HUDEP-2 (cell line): ENCODE measurements at regions not wholly inside any gene's neighbourhood (a gene's known extent, or its start where the extent isn't known, plus 50 kb on each side); places are given as distances from the start of the nearest gene placed in this dataset.

ENCODE experiments used
- DNase-seq, 76 experiments: peaks; one replicate each; lab custom pipeline; 2025; ENCODE audit not compliant: unreplicated experiment in 76 of 76; lab: John Stamatoyannopoulos, UW

DNA sequence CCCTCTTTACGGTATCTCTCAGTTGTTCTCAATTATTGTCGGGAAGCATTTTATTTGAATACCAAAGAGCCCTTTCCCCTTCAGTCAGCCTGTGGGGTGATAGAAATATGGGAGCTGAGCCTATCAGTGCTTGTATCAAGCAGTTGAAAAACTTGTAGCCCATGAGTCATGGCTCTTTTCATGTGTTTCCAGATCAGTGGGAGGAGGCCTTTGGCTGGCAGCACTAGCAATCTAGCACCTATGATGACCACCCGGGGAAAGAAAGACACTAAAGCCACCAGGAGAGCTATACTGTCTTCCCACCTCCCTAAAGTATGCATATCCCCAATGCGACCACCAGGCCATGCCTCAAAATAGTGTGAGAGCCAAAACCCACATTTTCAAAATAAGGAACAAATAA is 696.9 kb upstream of the C9orf72 start:
- DNase-seq, result peak in 18 of 76 experiments; percentile 1 to 42 (median 20)

DNA sequence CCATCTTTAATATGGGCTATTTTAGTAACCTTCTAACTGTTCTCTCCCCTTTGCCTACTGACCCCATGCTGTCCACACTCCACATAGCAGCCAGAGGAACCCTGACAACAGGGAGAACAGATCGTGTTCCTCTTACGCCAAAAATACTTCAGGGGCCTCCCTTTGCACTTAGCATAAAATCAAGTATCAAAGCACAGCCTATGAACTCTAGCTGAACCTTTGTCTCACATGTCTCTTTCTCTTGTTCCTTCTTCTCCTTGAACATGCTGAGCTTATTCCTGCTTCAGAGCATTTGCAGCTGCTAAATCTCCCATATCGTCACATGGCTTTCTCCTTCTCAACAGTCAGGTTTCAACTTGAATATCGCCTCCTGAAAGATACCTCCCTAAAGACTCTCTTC is 698.8 kb upstream of the C9orf72 start:
- no peak for DNase-seq

DNA sequence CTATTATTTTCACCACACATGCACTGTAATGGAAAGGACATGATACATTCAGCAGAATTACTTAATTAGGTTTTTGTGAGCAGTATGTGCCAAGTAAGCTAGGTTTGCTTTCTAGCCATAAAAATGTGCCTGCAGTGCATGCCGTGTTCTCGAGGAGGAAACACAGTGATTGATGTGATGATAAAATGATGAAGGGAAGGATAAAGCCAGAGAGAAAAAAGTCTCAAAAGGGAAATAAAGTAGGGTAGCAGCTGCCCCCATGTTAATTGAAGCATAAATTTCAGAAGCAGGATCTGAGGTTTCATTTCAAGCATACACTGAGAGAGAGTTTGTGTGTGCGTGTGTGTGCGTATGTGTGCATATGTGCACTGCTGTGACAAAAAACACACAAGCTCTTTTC is 714.2 kb upstream of the C9orf72 start:
- no peak for DNase-seq

DNA sequence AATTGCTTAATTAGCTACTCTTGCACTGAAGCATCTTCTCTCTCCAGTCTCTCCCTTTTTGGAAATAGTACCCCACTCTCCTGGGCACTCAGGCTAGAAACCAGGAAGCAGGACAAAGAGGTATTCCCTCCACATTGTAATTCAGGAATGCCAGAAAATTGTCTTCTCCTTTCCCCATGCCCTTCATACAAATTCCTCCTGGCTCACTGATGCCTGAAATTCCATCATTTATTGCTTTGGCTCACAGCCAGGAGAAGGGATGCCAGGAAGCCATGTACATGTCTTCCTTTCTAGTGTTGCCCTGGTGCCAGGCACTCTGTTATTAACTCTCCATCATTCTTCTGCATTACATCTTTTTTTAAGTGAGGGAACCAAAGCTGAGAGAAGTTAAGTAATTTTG is 716.5 kb upstream of the C9orf72 start:
- DNase-seq, result no peak

DNA sequence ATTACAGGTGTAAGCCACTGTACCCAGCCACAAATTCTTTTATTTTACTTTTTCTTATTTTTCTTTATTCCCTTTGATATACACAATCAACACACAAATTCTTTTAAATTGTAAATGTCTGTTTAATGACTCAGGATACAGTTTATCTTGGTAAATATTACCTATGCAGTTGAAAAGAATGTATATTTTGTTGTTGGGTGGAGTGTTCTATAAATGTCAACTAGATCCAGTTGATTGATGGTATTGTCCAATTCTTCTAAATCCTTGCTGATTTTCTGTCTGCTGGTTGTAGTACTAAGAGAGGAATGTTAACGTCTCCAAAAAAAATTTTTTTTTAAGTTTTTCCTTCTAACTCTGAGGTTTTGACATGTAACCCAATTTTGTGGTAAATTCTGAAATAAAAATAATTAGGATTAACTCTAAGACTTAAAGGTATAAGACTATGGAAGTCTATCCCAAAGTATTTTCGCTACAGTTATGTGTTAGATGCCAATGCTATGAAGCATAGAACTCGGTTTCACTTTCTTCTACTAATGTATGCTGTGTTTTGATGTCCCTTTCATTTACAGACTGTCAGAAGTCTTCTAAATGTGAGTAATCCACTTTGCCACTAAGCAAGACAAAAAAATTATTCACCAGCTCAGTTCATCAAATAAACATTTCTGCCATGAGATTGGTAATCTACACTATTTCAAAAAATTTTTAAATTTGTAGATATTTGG is 720.2 kb upstream of the C9orf72 start:
- no peak for DNase-seq

DNA sequence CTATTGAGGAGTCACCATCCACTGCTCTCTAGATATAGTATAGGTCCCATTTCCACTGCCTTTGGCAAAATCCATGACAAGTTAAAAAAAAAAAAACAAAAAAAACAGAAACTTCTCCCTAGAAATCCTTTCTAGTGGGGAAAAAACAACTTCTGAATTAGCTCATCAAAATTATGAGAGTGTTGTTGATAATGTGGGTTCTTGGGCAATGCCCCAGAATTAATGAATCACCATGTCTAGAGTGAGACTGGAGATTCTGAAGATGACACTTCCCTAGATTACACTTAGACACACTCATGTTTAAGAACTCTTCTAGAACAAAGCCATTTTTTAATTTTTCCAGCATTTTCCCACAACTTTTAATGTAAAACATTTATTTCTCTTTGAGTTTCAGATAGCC is 728.0 kb upstream of the C9orf72 start:
- peak in 1 of 76 experiments; percentile 10 for DNase-seq

DNA sequence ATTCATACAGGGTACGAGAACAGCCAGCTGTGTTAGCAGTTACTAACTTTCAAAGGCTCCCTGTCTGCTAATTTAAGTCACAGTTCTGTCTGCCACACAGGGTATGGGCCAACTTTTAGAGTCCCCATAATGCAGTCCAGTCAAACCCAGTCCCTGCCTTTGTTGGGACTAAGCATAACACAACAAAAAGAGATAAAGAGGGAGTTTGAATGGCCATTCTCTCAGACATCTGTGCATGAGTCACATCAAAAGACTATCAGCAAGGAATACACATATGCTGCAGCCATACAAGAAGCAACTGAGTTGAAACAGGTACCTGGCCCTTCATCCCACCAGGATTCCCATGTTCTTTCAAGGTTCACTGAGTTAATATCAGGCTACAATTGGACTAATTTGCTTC is 744.5 kb upstream of the C9orf72 start:
- DNase-seq, result no peak

DNA sequence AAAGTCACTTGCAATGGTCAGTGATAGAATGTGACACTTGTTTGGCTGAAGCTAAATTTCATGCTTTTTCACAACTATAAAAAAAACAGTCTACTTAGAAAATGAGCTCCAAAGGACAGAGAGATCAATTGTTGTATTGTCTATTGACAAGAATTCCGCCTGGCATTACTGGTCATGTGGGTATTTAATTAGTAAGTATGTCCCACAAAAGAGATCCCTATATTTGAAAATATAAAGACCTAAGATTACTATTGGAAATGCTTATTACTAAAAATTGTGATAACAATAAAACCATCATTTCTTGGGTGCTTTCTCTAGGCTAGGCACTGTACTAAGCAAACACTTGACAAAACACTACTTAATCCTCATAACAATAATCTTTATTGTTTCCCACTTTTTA is 745.2 kb upstream of the C9orf72 start:
- DNase-seq, result no peak

DNA sequence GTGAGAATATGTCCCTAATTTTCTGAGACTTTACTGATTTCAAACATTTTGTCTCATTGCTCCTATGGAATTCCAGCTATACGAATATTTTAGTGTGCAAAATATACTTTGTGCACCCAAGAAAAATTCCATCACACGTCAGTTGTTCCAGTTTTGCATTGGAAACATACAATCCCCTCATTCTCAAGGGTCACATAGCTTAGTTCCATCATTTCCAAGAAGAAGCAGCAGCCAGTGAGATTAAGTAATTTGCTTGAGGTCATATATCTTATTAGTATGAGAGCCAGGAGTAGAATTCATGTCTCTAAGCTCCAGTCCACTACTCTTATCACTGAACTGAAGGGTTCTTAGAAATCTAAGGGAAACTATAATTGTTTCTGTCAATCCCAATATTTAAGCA is 746.7 kb upstream of the C9orf72 start:
- DNase-seq, result no peak

DNA sequence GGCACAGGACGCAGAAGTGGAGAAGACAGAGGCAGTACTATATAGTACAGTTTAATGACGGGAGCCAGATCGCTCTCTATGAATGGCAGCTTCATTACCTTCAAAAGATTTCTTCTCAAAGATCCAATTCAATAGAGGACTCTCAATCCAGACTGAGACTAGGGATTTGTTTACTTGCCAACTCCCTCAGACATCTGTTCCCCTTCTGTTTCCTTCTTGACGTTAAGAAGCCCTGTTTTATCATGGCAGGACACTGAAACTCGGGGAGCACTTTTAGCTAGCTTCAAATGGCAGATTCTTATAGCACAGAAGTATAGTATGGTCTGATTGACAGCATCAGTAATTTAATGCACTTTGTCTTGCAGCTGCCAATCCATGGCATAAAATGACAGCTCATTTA is 747.3 kb upstream of the C9orf72 start:
- DNase-seq, result no peak

DNA sequence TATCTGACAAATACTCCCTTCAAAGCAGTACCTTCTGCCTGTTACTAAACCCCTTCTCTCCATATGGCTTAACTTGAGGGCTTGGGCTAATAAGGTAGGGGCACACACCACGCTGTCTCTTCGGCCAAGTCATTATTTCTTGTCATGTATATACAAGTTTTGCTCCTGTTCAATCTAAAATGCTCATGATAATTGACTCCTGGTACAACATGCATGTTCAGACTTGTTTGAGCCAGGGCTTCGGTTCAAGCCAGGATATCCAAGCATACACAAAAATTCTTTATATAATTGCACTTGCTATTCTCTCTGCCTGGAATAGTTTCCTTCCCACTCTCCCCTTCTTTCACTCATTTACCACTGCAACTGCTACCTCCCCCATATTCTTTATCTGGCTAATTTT is 756.0 kb upstream of the C9orf72 start:
- no peak for DNase-seq

DNA sequence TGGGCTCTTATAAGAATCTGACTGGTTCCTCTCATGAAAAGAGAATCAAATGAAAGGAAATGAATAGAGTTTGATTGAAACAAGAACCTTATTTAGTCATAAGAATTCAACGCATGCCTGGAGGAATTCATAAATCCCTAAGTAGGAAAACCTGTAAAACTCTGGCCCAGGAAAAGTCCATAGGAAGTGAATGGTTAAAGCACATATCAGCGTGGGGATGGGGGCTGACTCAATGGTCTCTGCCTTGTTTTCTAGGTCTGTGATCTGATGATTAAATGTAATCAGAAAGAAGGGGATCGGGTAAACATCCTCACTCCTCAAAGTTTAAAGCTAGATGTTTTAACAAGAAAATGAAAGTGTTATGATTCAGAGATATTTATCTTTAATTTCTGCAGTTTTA is 759.4 kb upstream of the C9orf72 start:
- DNase-seq, result no peak

DNA sequence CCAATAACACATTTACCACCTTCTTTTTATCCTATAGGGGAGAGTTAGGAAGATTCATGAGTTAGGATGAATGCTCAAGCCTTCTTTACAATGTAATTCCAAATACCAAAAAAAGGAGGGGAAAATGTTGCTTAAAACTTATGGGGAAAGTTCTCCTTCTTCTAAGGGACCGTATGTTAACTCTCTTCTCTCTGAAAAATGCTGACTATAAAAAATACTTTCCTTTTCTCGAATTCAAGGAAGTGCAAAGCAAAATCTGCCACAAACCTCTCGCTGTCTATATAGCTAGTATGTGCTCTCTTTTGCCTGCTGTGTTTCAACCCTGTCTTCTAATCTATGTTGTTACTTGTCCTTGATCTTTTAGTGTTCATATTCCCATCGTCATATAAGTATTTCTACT is 768.6 kb upstream of the C9orf72 start:
- DNase-seq, result no peak

DNA sequence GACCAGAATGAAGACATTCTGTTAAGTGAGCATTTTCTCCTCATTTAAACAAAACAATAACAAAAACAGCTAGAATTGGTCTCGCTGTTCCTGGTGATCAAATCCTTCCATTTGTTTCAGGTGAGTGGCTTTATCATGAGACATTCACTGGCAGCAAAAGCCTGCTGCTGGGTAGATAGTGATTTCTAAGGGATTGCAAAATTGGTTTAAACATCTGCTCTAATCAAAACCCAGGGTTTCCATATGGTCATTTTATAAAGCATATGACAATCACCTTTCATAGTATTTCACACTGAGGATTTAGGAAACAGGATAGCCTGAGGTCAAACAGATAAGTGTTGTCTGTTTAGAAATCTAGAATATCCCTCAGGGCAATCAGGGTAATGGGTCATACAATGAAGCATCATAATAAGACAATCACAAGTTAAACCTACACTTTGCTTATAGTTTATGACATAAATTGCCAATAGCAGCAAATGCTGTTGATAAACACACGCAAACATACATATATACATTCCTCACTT is 769.6 kb upstream of the C9orf72 start:
- no peak for DNase-seq

DNA sequence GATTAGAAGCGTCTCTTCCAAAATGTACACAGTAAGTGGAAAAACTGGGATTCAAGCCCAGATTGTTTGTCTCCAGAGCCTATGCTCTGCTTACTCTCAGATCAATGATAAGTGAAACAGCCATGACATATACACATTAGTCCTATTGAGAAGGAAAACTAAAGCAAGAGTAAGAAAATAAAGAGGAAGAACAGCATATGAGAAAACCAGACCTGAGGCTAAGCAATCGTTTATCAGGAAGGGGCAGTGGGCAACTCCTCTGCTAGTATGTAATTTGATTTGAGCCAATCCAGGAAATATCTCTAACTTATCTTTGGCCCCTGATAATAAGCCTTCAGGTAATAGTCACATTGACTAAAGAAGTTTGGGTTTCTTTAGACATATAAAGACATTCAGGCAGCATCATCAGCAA is 789.9 kb upstream of the C9orf72 start:
- no peak for DNase-seq

DNA sequence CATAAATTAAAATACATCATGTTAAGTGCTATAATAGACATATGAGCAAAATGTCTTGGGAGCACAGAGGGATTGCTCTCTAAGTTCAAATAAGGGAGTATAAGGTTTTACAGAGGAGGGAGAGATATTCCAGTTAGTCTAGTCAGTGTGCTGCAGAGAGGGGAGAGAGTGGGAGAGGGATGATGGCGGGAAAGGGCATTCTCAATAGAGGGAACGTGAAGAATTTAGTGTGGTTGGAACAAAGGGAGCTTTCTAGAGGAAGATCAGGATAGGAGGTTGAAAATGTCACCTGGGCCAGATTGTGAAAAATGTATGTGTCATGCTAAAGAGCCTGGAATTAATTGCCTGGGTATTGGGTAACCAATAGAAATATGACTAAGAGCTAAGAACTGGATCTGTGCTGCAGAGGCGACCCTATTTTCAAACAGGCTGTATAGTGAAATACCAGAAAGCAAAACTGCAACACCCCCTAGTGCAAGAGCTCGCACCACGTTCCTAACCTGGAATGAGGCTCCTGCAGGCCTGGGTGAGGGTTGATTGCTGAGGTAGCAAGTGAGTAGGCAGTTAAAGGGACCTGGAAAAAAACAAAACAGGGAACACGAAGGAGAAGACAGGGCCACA is 791.8 kb upstream of the C9orf72 start:
- no peak for DNase-seq

DNA sequence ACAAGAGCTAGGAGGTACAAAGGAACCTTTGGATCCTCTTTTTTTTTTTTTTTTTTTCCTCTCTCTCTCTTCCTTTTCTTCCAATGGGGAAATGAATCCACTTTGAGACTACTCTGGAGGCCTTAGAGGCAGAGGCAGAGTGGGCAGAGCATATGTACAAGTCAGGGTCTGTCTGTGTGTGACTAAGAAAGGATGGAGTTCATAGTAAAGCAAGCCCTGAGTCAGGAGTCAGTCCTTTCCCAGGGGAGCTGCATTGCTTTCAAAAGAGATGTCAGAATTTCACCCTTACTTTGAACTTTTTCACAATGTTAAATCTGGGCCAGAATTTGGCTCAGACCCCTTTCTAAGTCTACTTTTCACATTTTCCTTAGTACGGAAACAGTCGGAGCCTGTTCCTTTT is 792.4 kb upstream of the C9orf72 start:
- no peak for DNase-seq

DNA sequence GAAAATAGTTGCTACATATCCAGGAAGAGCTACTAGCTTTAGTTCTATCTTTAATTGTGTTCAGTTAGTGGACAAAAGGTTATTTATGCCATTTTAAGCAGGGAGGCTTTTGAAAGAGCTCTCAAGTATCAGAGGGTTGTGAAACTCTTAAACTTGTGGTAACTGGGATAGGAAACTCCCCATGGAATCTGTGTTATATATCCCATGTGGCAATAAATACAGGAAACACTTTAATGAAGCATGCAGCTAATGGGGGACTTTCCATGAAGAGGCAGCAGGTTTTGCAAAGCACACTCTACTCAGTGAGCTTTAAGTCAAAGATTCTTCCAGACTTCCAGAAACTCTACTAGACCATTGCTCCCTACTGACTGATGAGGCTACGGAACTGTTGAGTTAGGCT is 805.0 kb upstream of the C9orf72 start:
- DNase-seq, result no peak

DNA sequence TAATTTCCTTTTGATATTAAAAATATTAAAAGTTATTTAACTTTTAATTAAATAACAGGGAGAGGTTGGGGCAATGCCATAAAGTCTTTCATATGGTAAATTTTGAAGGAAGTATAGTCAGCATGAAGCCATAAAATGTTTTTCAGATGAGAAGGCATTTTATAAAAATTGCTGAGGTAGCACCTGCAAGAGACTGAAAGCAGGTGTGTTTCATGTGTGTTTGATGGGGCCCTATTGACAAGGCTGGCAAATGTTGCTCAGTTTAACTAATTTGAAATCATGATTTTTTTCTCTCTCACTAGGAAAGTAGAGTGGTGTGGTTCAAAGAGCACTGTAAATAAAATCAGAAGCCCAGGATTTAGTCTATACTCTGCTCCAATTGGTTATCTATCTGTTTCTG is 805.8 kb upstream of the C9orf72 start:
- DNase-seq, result no peak

DNA sequence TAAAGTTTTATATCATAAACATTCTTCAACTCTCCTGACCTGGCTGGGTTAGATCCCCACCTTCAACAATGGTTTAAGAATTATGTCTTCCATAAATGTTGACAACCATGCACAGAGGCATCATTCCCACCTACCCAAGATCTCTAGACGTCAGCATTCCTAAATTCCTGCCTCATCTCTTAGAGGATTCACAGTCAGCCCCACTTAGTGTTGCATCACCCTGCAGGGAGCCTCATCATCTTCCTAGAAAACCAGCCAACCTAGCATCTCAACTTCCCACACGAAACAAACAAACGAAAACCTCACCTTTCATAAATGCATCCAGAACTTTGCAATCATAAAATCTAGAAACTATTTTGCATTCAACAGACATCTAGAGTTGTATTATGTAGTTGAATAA is 816.1 kb upstream of the C9orf72 start:
- DNase-seq, result no peak

DNA sequence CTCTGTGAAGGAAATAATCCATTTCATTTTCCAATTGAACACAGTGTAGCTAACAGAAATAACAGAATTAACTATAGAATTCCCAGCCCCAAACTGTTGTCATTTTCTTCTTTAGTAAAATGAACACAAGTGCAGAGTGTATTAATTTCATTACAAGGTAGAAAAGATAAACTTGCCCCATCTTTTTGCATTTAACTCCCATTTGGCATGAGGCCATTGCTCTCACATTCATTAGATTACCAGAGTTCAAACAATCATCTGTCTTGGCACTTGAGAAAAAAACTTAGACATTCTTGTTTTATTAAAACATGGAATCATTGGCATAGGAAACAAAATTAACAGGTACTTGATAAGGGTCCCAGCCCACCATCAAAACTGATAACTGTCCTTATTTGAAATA is 821.5 kb upstream of the C9orf72 start:
- no peak for DNase-seq

DNA sequence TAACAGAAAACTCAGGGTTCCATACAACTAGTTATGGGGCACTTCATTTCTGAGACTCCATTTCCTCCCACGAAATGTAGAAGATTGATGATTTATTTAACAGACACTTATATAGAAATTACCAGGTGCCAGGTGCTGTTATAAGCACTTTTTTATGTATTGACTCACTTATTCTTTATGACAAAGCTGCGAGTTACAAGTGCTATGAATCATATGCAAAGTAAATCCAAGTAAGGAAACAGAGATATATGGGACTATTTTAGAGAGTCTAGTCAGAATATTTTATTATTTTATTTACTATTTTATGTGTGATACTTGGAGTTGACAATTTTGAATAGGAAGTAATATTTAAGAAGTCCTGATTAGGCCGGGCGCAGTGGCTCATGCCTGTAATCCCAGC is 822.8 kb upstream of the C9orf72 start:
- DNase-seq, result no peak

DNA sequence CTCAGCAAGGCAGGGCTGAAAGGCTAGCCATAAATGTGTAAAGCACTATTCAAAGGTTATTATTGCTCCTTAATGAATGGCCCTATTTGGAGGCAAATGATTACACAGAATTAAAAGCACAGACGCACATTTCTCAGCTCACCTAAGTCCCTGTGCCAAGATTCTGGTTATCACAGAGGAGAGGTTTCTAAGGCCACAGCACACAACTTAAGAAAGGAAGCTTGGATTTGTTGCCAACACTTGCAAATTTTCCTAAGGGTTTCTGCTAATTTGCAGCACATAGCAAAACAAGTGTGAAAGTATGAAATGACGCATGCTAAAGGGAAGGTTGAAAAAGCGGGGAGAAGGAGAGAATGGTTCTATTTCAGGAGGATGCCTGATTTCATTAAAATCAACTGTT is 834.1 kb upstream of the C9orf72 start:
- no peak for DNase-seq
